OCI-LY1 (cell line): ENCODE measurements at regions not wholly inside any gene's neighbourhood (a gene's known extent, or its start where the extent isn't known, plus 50 kb on each side); places are given as distances from the start of the nearest gene placed in this dataset.

Experiments used
- H2AFZ ChIP-seq: fragments of 200-600 bp; sonication (generic), shearing (Covaris generic); 2 replicates; pipeline ENCODE4 v1.6.0; 2014; ENCODE audit warnings: antibody characterized with exemption, mild to moderate bottlenecking, low read length
- H3F3A ChIP-seq: fragments of 200-600 bp; sonication (generic), shearing (Covaris generic); 2 replicates; pipeline ENCODE4 v1.6.0; 2014; ENCODE audit warnings: mild to moderate bottlenecking, antibody characterized with exemption, low read length, moderate library complexity; ENCODE audit not compliant: insufficient read depth
- H3K27ac ChIP-seq: fragments of 200-600 bp; sonication (generic); 2 replicates; pipeline ENCODE4 v1.5.1; 2014; ENCODE audit warnings: low read length, mixed run types, mild to moderate bottlenecking, low read depth; ENCODE audit not compliant: poor library complexity, severe bottlenecking
- H3K27me3 ChIP-seq: fragments of 200-600 bp; sonication (generic); 2 replicates; pipeline ENCODE4 v1.6.0; 2014; ENCODE audit warnings: antibody characterized with exemption, mild to moderate bottlenecking, low read length, moderate library complexity; ENCODE audit not compliant: insufficient read depth
- H3K36me3 ChIP-seq: fragments of 200-600 bp; sonication (generic); 2 replicates; pipeline ENCODE4 v1.6.1; 2014; ENCODE audit warnings: mild to moderate bottlenecking, antibody characterized with exemption, low read length, moderate library complexity, mixed read lengths; ENCODE audit not compliant: insufficient read depth
- H3K4me1 ChIP-seq: fragments of 200-600 bp; sonication (generic); 2 replicates; pipeline ENCODE4 v1.5.1; 2014; ENCODE audit warnings: mild to moderate bottlenecking, low read length, moderate library complexity; ENCODE audit not compliant: insufficient read depth, severe bottlenecking
- H3K4me2 ChIP-seq: fragments of 200-600 bp; sonication (generic), shearing (Covaris generic); 2 replicates; pipeline ENCODE4 v1.6.1; 2014; ENCODE audit warnings: low read length
- H3K4me3 ChIP-seq: fragments of 200-600 bp; sonication (generic); 2 replicates; pipeline ENCODE4 v1.5.1; 2014; ENCODE audit warnings: low read length, low read depth, mild to moderate bottlenecking, mixed read lengths; ENCODE audit not compliant: poor library complexity, severe bottlenecking
- H3K79me2 ChIP-seq: fragments of 200-600 bp; shearing (Covaris generic); 2 replicates; pipeline ENCODE4 v1.6.1; 2016; ENCODE audit warnings: mixed run types, low read length, mixed read lengths; ENCODE audit not compliant: insufficient read depth
- H3K9ac ChIP-seq: fragments of 200-600 bp; sonication (generic), shearing (Covaris generic); 2 replicates; pipeline ENCODE4 v1.6.1; 2014; ENCODE audit warnings: mild to moderate bottlenecking, low read length, mixed read lengths
- H3K9me2 ChIP-seq: fragments of 200-600 bp; sonication (generic), shearing (Covaris generic); 2 replicates; pipeline ENCODE4 v1.6.1; 2014; ENCODE audit warnings: low read depth, mild to moderate bottlenecking, low read length, mixed read lengths
- H3K9me3 ChIP-seq: fragments of 200-600 bp; shearing (Covaris generic); 2 replicates; pipeline ENCODE4 v1.6.1; 2014; ENCODE audit warnings: low read length, mixed read lengths
- H4K20me1 ChIP-seq: fragments of 200-600 bp; sonication (generic), shearing (Covaris generic); 2 replicates; pipeline ENCODE4 v1.6.0; 2016; ENCODE audit warnings: mild to moderate bottlenecking, low read length; ENCODE audit not compliant: insufficient read depth
- CTCF ChIP-seq: fragments of 200-600 bp; sonication (generic), shearing (Covaris generic); IDR thresholded peaks from 2 replicates; pipeline ENCODE4 v1.5.1; 2017; ENCODE audit warnings: mild to moderate bottlenecking, antibody characterized with exemption, low read length, moderate library complexity, mixed read lengths
- EZH2 ChIP-seq: fragments of 200-600 bp; sonication (generic), shearing (Covaris generic); IDR thresholded peaks from 2 replicates; pipeline ENCODE4 v1.8.0; 2017; ENCODE audit warnings: borderline replicate concordance, mixed run types, mild to moderate bottlenecking, antibody characterized with exemption, low read length, moderate library complexity, mixed read lengths

GRCh38 chr2:52537588-52537987 is 1230.0 kb upstream of the CHAC2 start:
- Histone ChIP-seq H2AFZ (no peak overlapping the region), H3F3A (no peaks in the 10 kb centered on the region), H3K4me2 (no peak overlapping the region), H3K36me3 (no peaks in the 10 kb centered on the region), H3K79me2 (no peaks in the 10 kb centered on the region), H3K4me1 (no peaks in the 10 kb centered on the region), H3K9me3 (no peaks in the 10 kb centered on the region), H3K4me3 (no peak overlapping the region), H3K9ac (no peak overlapping the region), H3K9me2 (no peaks in the 10 kb centered on the region), H4K20me1 (no peaks in the 10 kb centered on the region), H3K27ac (no peak overlapping the region), H3K27me3 (no peaks in the 10 kb centered on the region)
- TF ChIP-seq CTCF: no peak
- TF ChIP-seq EZH2: no peak

- Histone ChIP-seq H3K4me2 (no peak overlapping the region), H3F3A (no peaks in the 10 kb centered on the region), H2AFZ (no peak overlapping the region), H3K79me2 (no peaks in the 10 kb centered on the region), H3K4me1 (no peaks in the 10 kb centered on the region), H3K4me3 (no peak overlapping the region), H3K9me3 (no peaks in the 10 kb centered on the region), H4K20me1 (no peaks in the 10 kb centered on the region), H3K27ac (no peak overlapping the region), H3K36me3 (no peaks in the 10 kb centered on the region), H3K27me3 (no peaks in the 10 kb centered on the region), H3K9ac (no peak overlapping the region), H3K9me2 (no peaks in the 10 kb centered on the region)
- TF ChIP-seq EZH2 (no peak), CTCF (no peak)
Measured at GRCh38 chr2:52536929-52537460, 1230.6 kb upstream of the CHAC2 start.

- H3K36me3 ChIP-seq: no peaks in the 10 kb centered on the region
- H3K27me3 ChIP-seq: no peaks in the 10 kb centered on the region
- H3K4me2 ChIP-seq: no peak overlapping the region
- no peaks in the 10 kb centered on the region for H3K4me1 ChIP-seq
- H3K79me2 ChIP-seq: no peaks in the 10 kb centered on the region
- no peaks in the 10 kb centered on the region for H4K20me1 ChIP-seq
- no peak overlapping the region for H3K4me3 ChIP-seq
- H3F3A ChIP-seq: no peaks in the 10 kb centered on the region
- no peak overlapping the region for H3K27ac ChIP-seq
- no peak overlapping the region for H3K9ac ChIP-seq
- no peaks in the 10 kb centered on the region for H3K9me3 ChIP-seq
- TF ChIP-seq EZH2 (no peak), CTCF (no peak)
- no peak overlapping the region for H2AFZ ChIP-seq
- no peaks in the 10 kb centered on the region for H3K9me2 ChIP-seq
Measured at GRCh38 chr2:52532956-52533355, 1234.6 kb upstream of the CHAC2 start.
